ENCODE measurements at regions not wholly inside any gene's neighbourhood (a gene's known extent, or its start where the extent isn't known, plus 50 kb on each side); places are given as distances from the start of the nearest gene placed in this dataset.

DNA sequence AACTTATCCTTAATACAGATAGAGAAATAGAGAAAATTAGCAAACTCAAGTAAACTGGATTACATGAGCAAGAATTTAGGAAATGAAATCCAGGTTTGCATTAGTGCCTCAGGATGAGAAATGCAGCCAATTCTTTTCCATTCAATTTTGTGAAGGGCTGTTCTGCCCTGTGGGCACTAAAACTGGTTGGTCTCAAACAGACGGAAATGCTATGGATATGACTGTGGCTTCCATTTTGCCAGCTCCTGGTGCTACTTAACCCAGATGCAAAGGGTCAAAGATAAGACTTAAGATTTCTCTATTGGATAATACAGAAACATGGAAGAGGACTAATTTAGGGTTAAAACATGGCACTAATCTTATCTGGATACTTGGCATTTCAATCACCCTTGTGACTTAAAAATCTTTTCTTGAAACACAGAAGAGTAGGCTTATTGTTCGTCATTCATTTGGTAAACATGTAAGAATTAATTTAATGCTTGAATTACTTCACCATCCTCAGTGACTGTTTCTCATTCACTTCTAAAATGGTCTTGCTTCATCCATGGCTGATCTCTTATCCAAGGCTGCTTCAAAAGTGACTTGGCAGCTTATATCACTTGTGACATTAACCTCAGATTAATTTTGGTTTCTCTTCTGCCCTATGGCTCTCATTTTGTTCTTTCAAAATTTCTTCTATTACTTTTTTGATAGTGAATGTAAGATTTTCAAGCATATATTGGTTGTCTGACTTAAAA lies 1008.7 kb downstream of the GLUD2 start:
- TF ChIP-seq POLR2A (IDR thresholded peaks at IDR 0.05): no peak
- TF ChIP-seq, protein P1, sequence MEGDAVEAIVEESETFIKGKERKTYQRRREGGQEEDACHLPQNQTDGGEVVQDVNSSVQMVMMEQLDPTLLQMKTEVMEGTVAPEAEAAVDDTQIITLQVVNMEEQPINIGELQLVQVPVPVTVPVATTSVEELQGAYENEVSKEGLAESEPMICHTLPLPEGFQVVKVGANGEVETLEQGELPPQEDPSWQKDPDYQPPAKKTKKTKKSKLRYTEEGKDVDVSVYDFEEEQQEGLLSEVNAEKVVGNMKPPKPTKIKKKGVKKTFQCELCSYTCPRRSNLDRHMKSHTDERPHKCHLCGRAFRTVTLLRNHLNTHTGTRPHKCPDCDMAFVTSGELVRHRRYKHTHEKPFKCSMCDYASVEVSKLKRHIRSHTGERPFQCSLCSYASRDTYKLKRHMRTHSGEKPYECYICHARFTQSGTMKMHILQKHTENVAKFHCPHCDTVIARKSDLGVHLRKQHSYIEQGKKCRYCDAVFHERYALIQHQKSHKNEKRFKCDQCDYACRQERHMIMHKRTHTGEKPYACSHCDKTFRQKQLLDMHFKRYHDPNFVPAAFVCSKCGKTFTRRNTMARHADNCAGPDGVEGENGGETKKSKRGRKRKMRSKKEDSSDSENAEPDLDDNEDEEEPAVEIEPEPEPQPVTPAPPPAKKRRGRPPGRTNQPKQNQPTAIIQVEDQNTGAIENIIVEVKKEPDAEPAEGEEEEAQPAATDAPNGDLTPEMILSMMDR (IDR thresholded peaks at IDR 0.05): no peak

Measured in testis (tissue), 2 donors.